Neural cell (in vitro differentiated cells): ENCODE measurements at regions not wholly inside any gene's neighbourhood (a gene's known extent, or its start where the extent isn't known, plus 50 kb on each side); places are given as distances from the start of the nearest gene placed in this dataset.

Experiments
- H2AFZ ChIP-seq: fragments of 200-600, 300-800 bp; sonication (generic), shearing (Covaris generic); 2 replicates; pipeline ENCODE4 v1.6.0; 2014; ENCODE audit warnings: low read depth, mild to moderate bottlenecking, antibody characterized with exemption, low read length, moderate library complexity
- H3F3A ChIP-seq: fragments of 200-600 bp; shearing (Covaris generic); 2 replicates; pipeline ENCODE4 v1.6.1; 2016; ENCODE audit warnings: mild to moderate bottlenecking, moderate library complexity, mixed read lengths, antibody characterized with exemption, low read length; ENCODE audit not compliant: insufficient read depth, poor library complexity, severe bottlenecking
- H3K27ac ChIP-seq: fragments of 200-600, 300-800 bp; sonication (generic), shearing (Covaris generic); 2 replicates; pipeline ENCODE4 v1.5.1; 2014; ENCODE audit warnings: mild to moderate bottlenecking, low read length, moderate library complexity
- H3K27me3 ChIP-seq: fragments of 300-800, 200-600 bp; sonication (generic), shearing (Covaris generic); 2 replicates; pipeline ENCODE4 v1.6.0; 2014; ENCODE audit warnings: mild to moderate bottlenecking, low read depth, low read length, moderate library complexity; ENCODE audit not compliant: insufficient read depth
- H3K36me3 ChIP-seq: fragments of 300-800, 200-600 bp; sonication (generic), shearing (Covaris generic); 2 replicates; pipeline ENCODE4 v1.5.1; 2014; ENCODE audit warnings: mild to moderate bottlenecking, antibody characterized with exemption, low read length, moderate library complexity; ENCODE audit not compliant: insufficient read depth
- H3K4me2 ChIP-seq: fragments of 300-800, 200-600 bp; sonication (generic), shearing (Covaris generic); 2 replicates; pipeline ENCODE4 v1.6.0; 2014; ENCODE audit warnings: mild to moderate bottlenecking, low read length
- H3K4me3 ChIP-seq: fragments of 300-800, 200-600 bp; sonication (generic), shearing (Covaris generic); 2 replicates; pipeline ENCODE4 v1.5.1; 2014; ENCODE audit warnings: mild to moderate bottlenecking, low read length, moderate library complexity
- H3K79me2 ChIP-seq: fragments of 200-600 bp; shearing (Covaris generic); replicated peaks from 2 replicates; pipeline ENCODE4 v1.6.0; 2014; ENCODE audit warnings: mild to moderate bottlenecking, low read length, moderate library complexity; ENCODE audit not compliant: insufficient read depth
- H3K9ac ChIP-seq: fragments of 300-800, 200-600 bp; sonication (generic), shearing (Covaris generic); 2 replicates; pipeline ENCODE4 v1.6.1; 2016; ENCODE audit warnings: mild to moderate bottlenecking, low read length, mixed read lengths
- H3K9me2 ChIP-seq: fragments of 200-600 bp; shearing (Covaris generic); 2 replicates; pipeline ENCODE4 v1.6.1; 2016; ENCODE audit warnings: mild to moderate bottlenecking, low read length, mixed read lengths; ENCODE audit not compliant: insufficient read depth
- H3K9me3 ChIP-seq: fragments of 200-600, 300-800 bp; sonication (generic), shearing (Covaris generic); 2 replicates; pipeline ENCODE4 v1.6.1; 2016; ENCODE audit warnings: mild to moderate bottlenecking, mixed run types, low read length, moderate library complexity, mixed read lengths
- H4K20me1 ChIP-seq: fragments of 200-600 bp; shearing (Covaris generic); 2 replicates; pipeline ENCODE4 v1.6.1; 2016; ENCODE audit warnings: mild to moderate bottlenecking, mixed run types; ENCODE audit not compliant: insufficient read depth
- EP300 ChIP-seq: fragments of 450-650 bp; conservative IDR thresholded peaks from 2 replicates; pipeline ENCODE4 v1.6.1; 2014; ENCODE audit warnings: antibody characterized with exemption, mild to moderate bottlenecking, moderate library complexity; ENCODE audit not compliant: poor library complexity, severe bottlenecking
- EZH2 ChIP-seq: fragments of 200-600, 300-800 bp; shearing (Covaris generic), sonication (generic); IDR thresholded peaks from 2 replicates; pipeline ENCODE4 v1.6.1; 2014; ENCODE audit warnings: antibody characterized with exemption, low read length, borderline replicate concordance, mild to moderate bottlenecking; ENCODE audit not compliant: insufficient read depth, poor library complexity, severe bottlenecking
- MXI1 ChIP-seq: fragments of 450-650 bp; conservative IDR thresholded peaks from 2 replicates; pipeline ENCODE4 v1.6.1; 2014; ENCODE audit warnings: antibody characterized with exemption, mild to moderate bottlenecking; ENCODE audit not compliant: poor library complexity, severe bottlenecking
- POLR2AphosphoS5 ChIP-seq: IDR thresholded peaks from 2 replicates; pipeline ENCODE4 v1.6.1; 2012
- RAD21 ChIP-seq: fragments of 450-650 bp; conservative IDR thresholded peaks from 2 replicates; pipeline ENCODE4 v1.6.1; 2014; ENCODE audit warnings: antibody characterized with exemption, mild to moderate bottlenecking, moderate library complexity
- REST ChIP-seq: IDR thresholded peaks from 2 replicates; pipeline ENCODE4 v1.6.1; 2012; ENCODE audit warnings: borderline replicate concordance
- SMC3 ChIP-seq: fragments of 450-650 bp; conservative IDR thresholded peaks from 2 replicates; pipeline ENCODE4 v1.6.1; 2014; ENCODE audit warnings: antibody characterized with exemption, mild to moderate bottlenecking, moderate library complexity; ENCODE audit not compliant: poor library complexity
- TAF1 ChIP-seq: IDR thresholded peaks from 2 replicates; pipeline ENCODE4 v1.6.1; 2012; ENCODE audit warnings: low read depth
- TF ChIP-seq, protein P1 (sequence below): fragments of 450-650 bp; IDR thresholded peaks from 2 replicates; pipeline ENCODE4 v1.5.1; 2014; ENCODE audit warnings: antibody characterized with exemption, mild to moderate bottlenecking, moderate library complexity; ENCODE audit not compliant: poor library complexity, severe bottlenecking

- H2AFZ ChIP-seq, result no peak overlapping the region
- H3K9me3 ChIP-seq, result no peaks in the 10 kb centered on the region
- H3F3A ChIP-seq, result no peaks in the 10 kb centered on the region
- H3K4me2 ChIP-seq, result no peak overlapping the region
- H3K27ac ChIP-seq, result no peak overlapping the region
- H4K20me1 ChIP-seq, result no peaks in the 10 kb centered on the region
- no peaks in the 10 kb centered on the region for H3K79me2 ChIP-seq
- H3K36me3 ChIP-seq, result no peaks in the 10 kb centered on the region
- H3K9me2 ChIP-seq, result no peaks in the 10 kb centered on the region
- TF ChIP-seq MXI1, result no peak
- peak; percentile 13 for TF ChIP-seq POLR2AphosphoS5
- TF ChIP-seq RAD21, result no peak
- peak; percentile 37 for TF ChIP-seq EP300
- no peak for TF ChIP-seq REST
- no peak overlapping the region for H3K9ac ChIP-seq
- no peak overlapping the region for H3K4me3 ChIP-seq
- no peaks in the 10 kb centered on the region for H3K27me3 ChIP-seq
Observed at GRCh38 chr6:105642708-105643107, 239.8 kb upstream of the PREP start.

GRCh38 chr6:105641504-105641903, 238.6 kb upstream of the PREP start:
- Histone ChIP-seq H3K9me3 (no peaks in the 10 kb centered on the region), H3K9ac (no peak overlapping the region), H2AFZ (no peak overlapping the region), H3K4me3 (no peak overlapping the region), H4K20me1 (no peaks in the 10 kb centered on the region), H3K9me2 (no peaks in the 10 kb centered on the region), H3K4me2 (no peak overlapping the region), H3K79me2 (no peaks in the 10 kb centered on the region), H3F3A (no peaks in the 10 kb centered on the region), H3K27ac (no peak overlapping the region), H3K27me3 (no peaks in the 10 kb centered on the region), H3K36me3 (no peaks in the 10 kb centered on the region)
- TF ChIP-seq TAF1 (no peak), RAD21 (no peak), SMC3 (no peak), MXI1 (no peak), EZH2 (no peak), POLR2AphosphoS5 (no peak), REST (no peak), EP300 (no peak)
- TF ChIP-seq, protein P1, sequence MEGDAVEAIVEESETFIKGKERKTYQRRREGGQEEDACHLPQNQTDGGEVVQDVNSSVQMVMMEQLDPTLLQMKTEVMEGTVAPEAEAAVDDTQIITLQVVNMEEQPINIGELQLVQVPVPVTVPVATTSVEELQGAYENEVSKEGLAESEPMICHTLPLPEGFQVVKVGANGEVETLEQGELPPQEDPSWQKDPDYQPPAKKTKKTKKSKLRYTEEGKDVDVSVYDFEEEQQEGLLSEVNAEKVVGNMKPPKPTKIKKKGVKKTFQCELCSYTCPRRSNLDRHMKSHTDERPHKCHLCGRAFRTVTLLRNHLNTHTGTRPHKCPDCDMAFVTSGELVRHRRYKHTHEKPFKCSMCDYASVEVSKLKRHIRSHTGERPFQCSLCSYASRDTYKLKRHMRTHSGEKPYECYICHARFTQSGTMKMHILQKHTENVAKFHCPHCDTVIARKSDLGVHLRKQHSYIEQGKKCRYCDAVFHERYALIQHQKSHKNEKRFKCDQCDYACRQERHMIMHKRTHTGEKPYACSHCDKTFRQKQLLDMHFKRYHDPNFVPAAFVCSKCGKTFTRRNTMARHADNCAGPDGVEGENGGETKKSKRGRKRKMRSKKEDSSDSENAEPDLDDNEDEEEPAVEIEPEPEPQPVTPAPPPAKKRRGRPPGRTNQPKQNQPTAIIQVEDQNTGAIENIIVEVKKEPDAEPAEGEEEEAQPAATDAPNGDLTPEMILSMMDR, result no peak
